HL-60/S4 treated with phorbol 12-myristate 13-acetate at 8.2 ng/mL for 4 days and 3 days (cell line): ENCODE measurements at regions not wholly inside any gene's neighbourhood (a gene's known extent, or its start where the extent isn't known, plus 50 kb on each side); places are given as distances from the start of the nearest gene placed in this dataset.

Experiments used
- in situ Hi-C: fragments of 300-500 bp; cut with MboI; formaldehyde crosslinking; loops from 2 replicates; pipeline ENCODE4 v1.15.0; 2022; ENCODE audit warnings: low sequenced_read_pairs

- in situ Hi-C loops: no loop called here
Observed at GRCh38 chr6:145238787-145239186, 496.5 kb downstream of the EPM2A start.

GRCh38 chr6:145241039-145241438, 494.3 kb downstream of the EPM2A start:
- in situ Hi-C loops: no loop called here

GRCh38 chr6:145241721-145242120, 493.6 kb downstream of the EPM2A start:
- in situ Hi-C loops: no loop called here

GRCh38 chr6:145244349-145245100, 490.8 kb downstream of the EPM2A start:
- in situ Hi-C loops: no loop called here

- in situ Hi-C loops: no loop called here
Observed at GRCh38 chr6:145245119-145245518, 490.2 kb downstream of the EPM2A start.

- in situ Hi-C loops: no loop called here
Observed at GRCh38 chr6:145247692-145248419, 487.5 kb downstream of the EPM2A start.

- in situ Hi-C loops: no loop called here
Observed at GRCh38 chr6:145250436-145250835, 484.9 kb downstream of the EPM2A start.

GRCh38 chr6:145252737-145253136, 482.6 kb downstream of the EPM2A start:
- in situ Hi-C loops: no loop called here

GRCh38 chr6:145254649-145255401, 480.5 kb downstream of the EPM2A start:
- in situ Hi-C loops: no loop called here

- in situ Hi-C loops: no loop called here
Observed at GRCh38 chr6:145257704-145258103, 477.6 kb downstream of the EPM2A start.

- in situ Hi-C loops: no loop called here
Observed at GRCh38 chr6:145258122-145258521, 477.2 kb downstream of the EPM2A start.

- in situ Hi-C loops: no loop called here
Observed at GRCh38 chr6:145260484-145261175, 474.7 kb downstream of the EPM2A start.

GRCh38 chr6:145261758-145262157, 473.6 kb downstream of the EPM2A start:
- in situ Hi-C loops: no loop called here

- in situ Hi-C loops: no loop called here
Observed at GRCh38 chr6:145262771-145263170, 472.5 kb downstream of the EPM2A start.

GRCh38 chr6:145263778-145264211, 471.5 kb downstream of the EPM2A start:
- in situ Hi-C loops: no loop called here

GRCh38 chr6:145266432-145267075, 468.8 kb downstream of the EPM2A start:
- in situ Hi-C loops: no loop called here

GRCh38 chr6:145267076-145267867, 468.0 kb downstream of the EPM2A start:
- in situ Hi-C loops: no loop called here

- in situ Hi-C loops: no loop called here
Observed at GRCh38 chr6:145270464-145270863, 464.9 kb downstream of the EPM2A start.

- in situ Hi-C loops: no loop called here
Observed at GRCh38 chr6:145271040-145271439, 464.3 kb downstream of the EPM2A start.

- in situ Hi-C loops: no loop called here
Observed at GRCh38 chr6:145271577-145271976, 463.7 kb downstream of the EPM2A start.
